Gastrocnemius medialis (tissue), 4 donors: ENCODE measurements at regions not wholly inside any gene's neighbourhood (a gene's known extent, or its start where the extent isn't known, plus 50 kb on each side); places are given as distances from the start of the nearest gene placed in this dataset.

Source experiments
- ATAC-seq, 2 donors: fragments of 150-250 bp; one replicate each; pipeline ENCODE4 v1.9.1; 2016
- DNase-seq, 2 donors: peaks; one replicate each; pipeline ENCODE4 v3.0.0-alpha.2; 2019
- H3K27ac ChIP-seq, 4 donors: fragments of 200-600 bp; sonication (generic); 1 replicate in 1 of 4; 2 replicates in 3 of 4; pipeline ENCODE4 v1.5.1; 2016 to 2018; ENCODE audit warnings: mild to moderate bottlenecking in 2 of 4, moderate library complexity in 1 of 4
- H3K27me3 ChIP-seq, 3 donors: fragments of 200-600 bp; sonication (generic) in 2 of 3; 1 replicate in 1 of 3; 2 replicates in 2 of 3; pipeline versions ENCODE4 v1.5.1 to v1.6.0; 2016 to 2019; ENCODE audit warnings: mild to moderate bottlenecking in 1 of 3, moderate library complexity in 1 of 3
- H3K36me3 ChIP-seq, 2 donors: fragments of 200-600 bp; sonication (generic) in 1 of 2; one replicate each; pipeline ENCODE4 v1.5.1; 2017 to 2018
- H3K4me1 ChIP-seq, 2 donors: fragments of 200-600 bp; sonication (generic) in 1 of 2; one replicate each; pipeline ENCODE4 v1.5.1; 2016 to 2017; ENCODE audit warnings: mild to moderate bottlenecking in 2 of 2
- H3K4me3 ChIP-seq, 4 donors: fragments of 200-600 bp; sonication (generic) in 3 of 4; 1 replicate in 1 of 4; 2 replicates in 3 of 4; pipeline ENCODE4 v1.5.1; 2016 to 2019; ENCODE audit warnings: mild to moderate bottlenecking in 2 of 4
- H3K9me3 ChIP-seq, 3 donors: fragments of 200-600 bp; sonication (generic) in 2 of 3; 1 replicate in 1 of 3; 2 replicates in 2 of 3; pipeline ENCODE4 v1.5.1; 2016 to 2019
- POLR2A ChIP-seq, 2 donors: fragments of 450-650 bp; IDR thresholded peaks; one replicate each; pipeline ENCODE4 v1.6.1; 2017; ENCODE audit warnings: antibody characterized with exemption in 2 of 2, mild to moderate bottlenecking in 2 of 2, moderate library complexity in 2 of 2
- in situ Hi-C, 4 donors: fragments of 200-750 bp; cut with MboI; loops; one replicate each; pipeline versions ENCODE4 v1.15.0 to v1.8.0; 2017; ENCODE audit warnings: low sequenced_read_pairs in 4 of 4
- intact Hi-C: fragments of 100-400 bp; cut with DNase I; formaldehyde crosslinking; loops from one replicate; pipeline ENCODE4 v1.15.1; 2023; ENCODE audit warnings: low total_unique reads
- TF ChIP-seq, protein P1 (sequence below), 5 experiments: fragments of 450-650 bp in 3 of 5; fragments of 200-600 bp in 2 of 5; sonication (generic) in 2 of 5; IDR thresholded peaks in 4 of 5; conservative IDR thresholded peaks in 1 of 5; 1 replicate in 4 of 5; 2 replicates in 1 of 5; pipeline ENCODE4 v1.5.1; 2016 to 2019; ENCODE audit warnings: antibody characterized with exemption in 5 of 5, mild to moderate bottlenecking in 3 of 5, moderate library complexity in 3 of 5

DNA sequence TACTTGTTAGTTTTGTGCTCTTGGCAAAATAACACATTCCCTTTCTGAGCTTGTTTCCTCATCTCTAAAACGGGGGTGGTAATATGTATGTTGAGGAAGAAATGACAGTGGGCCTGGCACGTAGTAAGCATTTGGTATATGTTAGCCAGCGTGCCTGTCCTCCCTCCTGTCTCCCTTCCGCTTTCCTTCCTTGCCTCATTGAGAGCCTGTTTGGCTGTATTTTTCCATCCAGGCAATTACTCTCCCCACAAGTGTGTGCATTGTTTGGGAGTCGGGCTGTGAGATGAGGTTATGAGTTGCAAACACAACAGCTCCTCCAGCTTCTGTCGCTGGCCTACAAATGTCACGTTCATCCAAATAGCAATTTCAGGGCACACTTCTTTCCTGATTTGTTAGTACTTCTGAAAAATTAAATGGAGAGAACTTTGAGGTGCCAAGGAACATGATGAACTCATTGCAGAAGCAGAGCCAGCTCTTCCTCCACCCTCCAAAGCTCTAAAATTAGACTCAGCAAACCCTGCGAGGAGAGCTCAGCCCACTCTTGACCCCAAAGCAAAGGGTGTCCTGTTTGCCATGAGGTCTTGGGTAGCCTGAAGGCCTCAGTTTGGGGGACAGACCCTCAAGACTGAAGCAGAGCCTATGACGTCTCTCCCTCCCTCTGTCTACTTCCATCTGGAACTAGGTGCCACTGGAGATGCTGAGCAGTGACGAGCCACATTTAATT, 50.7 kb upstream of the TOX2 start:
- Histone ChIP-seq H3K27me3 (no peaks in the 10 kb centered on the region), H3K36me3 (no peaks in the 10 kb centered on the region), H3K27ac (no peak overlapping the region), H3K4me3 (no peak overlapping the region), H3K9me3 (no peaks in the 10 kb centered on the region), H3K4me1 (no peaks in the 10 kb centered on the region)
- DNase-seq: no peak
- TF ChIP-seq POLR2A (IDR thresholded peaks at IDR 0.05): no peak
- TF ChIP-seq, protein P1, sequence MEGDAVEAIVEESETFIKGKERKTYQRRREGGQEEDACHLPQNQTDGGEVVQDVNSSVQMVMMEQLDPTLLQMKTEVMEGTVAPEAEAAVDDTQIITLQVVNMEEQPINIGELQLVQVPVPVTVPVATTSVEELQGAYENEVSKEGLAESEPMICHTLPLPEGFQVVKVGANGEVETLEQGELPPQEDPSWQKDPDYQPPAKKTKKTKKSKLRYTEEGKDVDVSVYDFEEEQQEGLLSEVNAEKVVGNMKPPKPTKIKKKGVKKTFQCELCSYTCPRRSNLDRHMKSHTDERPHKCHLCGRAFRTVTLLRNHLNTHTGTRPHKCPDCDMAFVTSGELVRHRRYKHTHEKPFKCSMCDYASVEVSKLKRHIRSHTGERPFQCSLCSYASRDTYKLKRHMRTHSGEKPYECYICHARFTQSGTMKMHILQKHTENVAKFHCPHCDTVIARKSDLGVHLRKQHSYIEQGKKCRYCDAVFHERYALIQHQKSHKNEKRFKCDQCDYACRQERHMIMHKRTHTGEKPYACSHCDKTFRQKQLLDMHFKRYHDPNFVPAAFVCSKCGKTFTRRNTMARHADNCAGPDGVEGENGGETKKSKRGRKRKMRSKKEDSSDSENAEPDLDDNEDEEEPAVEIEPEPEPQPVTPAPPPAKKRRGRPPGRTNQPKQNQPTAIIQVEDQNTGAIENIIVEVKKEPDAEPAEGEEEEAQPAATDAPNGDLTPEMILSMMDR (IDR thresholded peaks at IDR 0.05 in 4 of 5, conservative IDR thresholded peaks at IDR 0.05 in 1 of 5): no peak
- in situ Hi-C loops (no loop called here), intact Hi-C loops (no loop called here)
- ATAC-seq: no peak

DNA sequence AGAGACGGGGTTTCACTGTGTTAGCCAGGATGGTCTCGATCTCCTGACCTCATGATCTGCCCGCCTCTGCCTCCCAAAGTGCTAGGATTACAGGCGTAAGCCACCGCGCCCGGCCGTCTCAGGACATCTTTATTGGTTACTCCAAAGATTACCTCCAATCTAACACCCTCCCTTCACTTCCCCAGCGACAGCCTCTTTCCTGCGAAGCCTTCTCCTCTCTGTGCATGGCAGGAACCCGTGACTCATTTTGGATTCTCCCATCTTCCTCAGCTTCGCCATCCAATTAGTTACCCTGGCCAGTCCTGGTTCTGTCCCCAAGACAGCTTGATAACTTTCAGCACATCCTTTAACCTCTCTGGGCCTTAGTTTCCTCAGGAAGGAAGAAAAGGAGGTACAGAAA, 51.3 kb upstream of the TOX2 start:
- intact Hi-C loops (no loop called here), in situ Hi-C loops (no loop called here)
- no peak for TF ChIP-seq POLR2A (IDR thresholded peaks at IDR 0.05)
- TF ChIP-seq, protein P1 (IDR thresholded peaks at IDR 0.05 in 4 of 5, conservative IDR thresholded peaks at IDR 0.05 in 1 of 5): no peak
- no peaks in the 10 kb centered on the region for H3K4me1 ChIP-seq
- H3K27ac ChIP-seq: no peak overlapping the region
- no peak overlapping the region for H3K4me3 ChIP-seq
- DNase-seq: no peak
- H3K9me3 ChIP-seq: no peaks in the 10 kb centered on the region
- H3K27me3 ChIP-seq: no peaks in the 10 kb centered on the region
- H3K36me3 ChIP-seq: no peaks in the 10 kb centered on the region
- ATAC-seq: no peak

DNA sequence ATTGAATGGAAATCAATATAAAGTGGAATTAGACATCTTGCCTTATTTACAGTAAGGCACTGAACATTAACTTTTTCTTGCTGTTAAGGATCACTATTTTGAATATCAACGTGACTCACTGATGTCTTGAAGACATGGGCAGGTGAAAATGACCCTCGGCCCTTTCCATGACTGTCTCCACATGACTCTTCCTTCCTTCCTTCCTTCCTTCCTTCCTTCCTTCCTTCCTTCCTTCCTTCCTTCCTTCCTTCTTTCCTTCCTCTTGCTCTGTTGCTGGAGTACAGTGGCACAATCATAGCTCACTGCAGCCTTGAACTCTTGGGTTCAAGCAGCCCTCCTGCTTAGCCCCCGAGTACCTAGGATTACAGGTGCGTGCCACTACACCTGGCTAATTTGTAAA, 52.2 kb upstream of the TOX2 start:
- TF ChIP-seq, protein P1 (IDR thresholded peaks at IDR 0.05 in 4 of 5, conservative IDR thresholded peaks at IDR 0.05 in 1 of 5): no peak
- no peak for TF ChIP-seq POLR2A (IDR thresholded peaks at IDR 0.05)
- Histone ChIP-seq H3K4me1 (no peaks in the 10 kb centered on the region), H3K27ac (no peak overlapping the region), H3K9me3 (no peaks in the 10 kb centered on the region), H3K4me3 (no peak overlapping the region), H3K27me3 (no peaks in the 10 kb centered on the region), H3K36me3 (no peaks in the 10 kb centered on the region)
- intact Hi-C loops (no loop called here), in situ Hi-C loops (no loop called here)
- DNase-seq (no peak), ATAC-seq (no peak)

DNA sequence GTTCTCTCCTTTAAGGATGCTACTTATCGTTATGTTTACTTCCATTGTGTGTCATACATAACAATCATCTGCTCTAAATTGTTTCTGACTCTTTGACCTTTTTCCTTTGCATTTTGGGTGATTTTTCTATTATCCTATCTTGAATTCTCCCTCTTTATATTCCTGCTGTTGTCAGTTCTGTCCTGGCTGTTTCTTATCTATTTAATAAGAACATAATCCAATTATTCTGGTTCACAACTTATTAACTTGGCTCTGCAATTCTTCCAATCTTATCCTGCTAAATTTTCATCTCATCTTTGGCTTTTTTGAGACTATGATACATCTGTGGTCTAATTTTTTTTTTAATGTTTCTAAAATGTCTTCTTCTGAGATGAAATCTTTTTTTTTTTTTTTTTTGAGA, 54.7 kb upstream of the TOX2 start:
- TF ChIP-seq, protein P1 (IDR thresholded peaks at IDR 0.05 in 4 of 5, conservative IDR thresholded peaks at IDR 0.05 in 1 of 5): no peak
- no peak for TF ChIP-seq POLR2A (IDR thresholded peaks at IDR 0.05)
- in situ Hi-C loops: no loop called here
- intact Hi-C loops: no loop called here
- H3K27me3 ChIP-seq: no peaks in the 10 kb centered on the region
- H3K27ac ChIP-seq: no peak overlapping the region
- H3K4me1 ChIP-seq: no peaks in the 10 kb centered on the region
- DNase-seq (no peak), ATAC-seq (no peak)
- no peak overlapping the region for H3K4me3 ChIP-seq
- H3K36me3 ChIP-seq: no peaks in the 10 kb centered on the region
- no peaks in the 10 kb centered on the region for H3K9me3 ChIP-seq

DNA sequence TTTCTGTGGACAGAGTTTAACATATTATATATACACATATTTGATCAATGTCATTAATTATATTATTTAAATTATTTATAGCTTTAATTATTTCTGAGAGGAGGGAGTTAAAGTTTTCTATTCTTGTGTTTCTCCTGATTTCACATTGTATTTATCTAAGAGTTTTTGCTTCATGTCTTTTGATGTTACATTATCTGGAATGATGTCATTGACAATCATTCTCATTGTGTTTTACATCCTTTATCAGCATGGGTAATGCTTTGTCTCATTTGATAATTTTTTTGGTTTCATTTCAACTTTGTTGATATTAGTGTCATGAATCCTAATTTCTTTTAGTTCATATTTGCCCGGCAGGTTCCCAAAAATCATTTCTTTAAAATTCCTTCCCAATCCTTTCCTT, 56.7 kb upstream of the TOX2 start:
- no peaks in the 10 kb centered on the region for H3K9me3 ChIP-seq
- in situ Hi-C loops (no loop called here), intact Hi-C loops (no loop called here)
- no peaks in the 10 kb centered on the region for H3K4me1 ChIP-seq
- no peak overlapping the region for H3K27ac ChIP-seq
- H3K4me3 ChIP-seq: no peak overlapping the region
- H3K36me3 ChIP-seq: no peaks in the 10 kb centered on the region
- H3K27me3 ChIP-seq: no peaks in the 10 kb centered on the region
- TF ChIP-seq POLR2A (IDR thresholded peaks at IDR 0.05): no peak
- TF ChIP-seq, protein P1 (IDR thresholded peaks at IDR 0.05 in 4 of 5, conservative IDR thresholded peaks at IDR 0.05 in 1 of 5): no peak
- no peak for ATAC-seq
- no peak for DNase-seq
